ENCODE measurements at regions not wholly inside any gene's neighbourhood (a gene's known extent, or its start where the extent isn't known, plus 50 kb on each side); places are given as distances from the start of the nearest gene placed in this dataset.

DNA sequence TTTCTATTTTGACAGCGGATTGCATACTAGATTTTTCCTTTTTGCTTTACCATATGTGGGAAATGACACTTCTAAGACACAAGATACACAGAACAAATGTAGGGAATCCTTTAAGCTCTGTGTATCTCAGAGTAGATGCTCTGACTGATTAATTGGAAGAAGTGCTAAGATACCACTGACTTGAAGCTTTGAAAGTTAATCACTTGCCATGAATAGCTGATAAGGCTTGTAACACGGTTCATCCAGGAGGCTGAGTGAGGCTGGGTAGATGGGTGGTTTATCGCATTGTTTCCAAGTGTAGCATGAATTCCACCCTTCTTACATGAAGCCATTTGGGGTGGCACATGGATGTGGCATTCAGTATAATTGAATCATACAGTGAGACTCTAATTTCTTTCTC is 654.1 kb upstream of the RBFOX1 start:
- H3K9me3 Mint-ChIP-seq = peaks cover 39% of the 10 kb centered on the region
- no peak overlapping the region for H3K4me3 Mint-ChIP-seq
- no peak overlapping the region for H3K27ac Mint-ChIP-seq
- no peaks in the 10 kb centered on the region for H3K27me3 Mint-ChIP-seq (ENCODE audit: insufficient read depth)
- H3K4me1 Mint-ChIP-seq (ENCODE audit: low read depth) = no peaks in the 10 kb centered on the region
- no peak for DNase-seq
- TF ChIP-seq CTCF (IDR thresholded peaks at IDR 0.05) = no peak
- H3K36me3 Mint-ChIP-seq (ENCODE audit: low read depth) = no peaks in the 10 kb centered on the region

DNA sequence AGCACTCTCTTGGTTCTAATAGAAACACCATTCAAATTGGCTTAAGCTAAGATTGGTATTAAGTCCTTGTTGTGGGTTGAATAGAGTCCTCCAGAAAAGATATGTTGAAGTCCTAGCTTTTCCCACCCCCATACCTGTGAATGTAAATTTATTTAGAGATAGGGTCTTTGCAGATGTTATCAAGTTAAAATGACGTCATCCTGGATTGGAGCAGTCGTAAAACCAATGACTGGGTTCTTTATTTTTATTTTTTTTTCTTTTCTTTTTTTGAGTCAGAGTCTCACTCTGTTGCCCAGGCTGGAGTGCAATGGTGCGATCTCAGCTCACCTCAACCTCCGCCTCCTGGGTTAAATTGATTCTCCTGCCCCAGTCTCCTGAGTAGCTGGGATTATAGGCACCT is 658.6 kb upstream of the RBFOX1 start:
- Mint-ChIP-seq H3K27ac (no peak overlapping the region), H3K4me3 (no peak overlapping the region), H3K36me3 (ENCODE audit: low read depth) (no peaks in the 10 kb centered on the region), H3K4me1 (ENCODE audit: low read depth) (no peaks in the 10 kb centered on the region), H3K9me3 (peaks cover 50% of the 10 kb centered on the region), H3K27me3 (ENCODE audit: insufficient read depth) (no peaks in the 10 kb centered on the region)
- no peak for TF ChIP-seq CTCF (IDR thresholded peaks at IDR 0.05)
- DNase-seq = no peak

GRCh38 chr16:6672507-6672906 is 660.1 kb upstream of the RBFOX1 start:
- DNase-seq = no peak
- no peak for TF ChIP-seq CTCF (IDR thresholded peaks at IDR 0.05)
- no peaks in the 10 kb centered on the region for H3K4me1 Mint-ChIP-seq (ENCODE audit: low read depth)
- H3K4me3 Mint-ChIP-seq = no peak overlapping the region
- H3K36me3 Mint-ChIP-seq (ENCODE audit: low read depth) = no peaks in the 10 kb centered on the region
- peaks cover 50% of the 10 kb centered on the region for H3K9me3 Mint-ChIP-seq
- H3K27ac Mint-ChIP-seq = no peak overlapping the region
- no peaks in the 10 kb centered on the region for H3K27me3 Mint-ChIP-seq (ENCODE audit: insufficient read depth)

- peaks cover 31% of the 10 kb centered on the region for H3K9me3 Mint-ChIP-seq
- no peak for DNase-seq
- H3K4me1 Mint-ChIP-seq (ENCODE audit: low read depth) = no peaks in the 10 kb centered on the region
- H3K27ac Mint-ChIP-seq = no peak overlapping the region
- no peak for TF ChIP-seq CTCF (IDR thresholded peaks at IDR 0.05)
- H3K27me3 Mint-ChIP-seq (ENCODE audit: insufficient read depth) = no peaks in the 10 kb centered on the region
- H3K36me3 Mint-ChIP-seq (ENCODE audit: low read depth) = no peaks in the 10 kb centered on the region
- no peak overlapping the region for H3K4me3 Mint-ChIP-seq
Measured at GRCh38 chr16:6667393-6667792, 665.3 kb upstream of the RBFOX1 start.

- DNase-seq = no peak
- H3K9me3 Mint-ChIP-seq = peaks cover 42% of the 10 kb centered on the region
Measured at GRCh38 chr16:6665126-6665525, 667.5 kb upstream of the RBFOX1 start.

More at GRCh38 chr16:6665126-6665525, 667.5 kb upstream of the RBFOX1 start:
- no peaks in the 10 kb centered on the region for H3K27me3 Mint-ChIP-seq (ENCODE audit: insufficient read depth)
- H3K36me3 Mint-ChIP-seq (ENCODE audit: low read depth) = no peaks in the 10 kb centered on the region; the same call in 1 of the 2 replicates
- H3K27ac Mint-ChIP-seq = no peak overlapping the region
- no peak overlapping the region for H3K4me3 Mint-ChIP-seq
- TF ChIP-seq CTCF (IDR thresholded peaks at IDR 0.05) = no peak
- H3K4me1 Mint-ChIP-seq (ENCODE audit: low read depth) = no peaks in the 10 kb centered on the region
